ENCODE measurements at regions not wholly inside any gene's neighbourhood (a gene's known extent, or its start where the extent isn't known, plus 50 kb on each side); places are given as distances from the start of the nearest gene placed in this dataset.

GRCh38 chr5:4980201-4980600, 159.9 kb upstream of the ADAMTS16 start:
- no peak for DNase-seq

DNA sequence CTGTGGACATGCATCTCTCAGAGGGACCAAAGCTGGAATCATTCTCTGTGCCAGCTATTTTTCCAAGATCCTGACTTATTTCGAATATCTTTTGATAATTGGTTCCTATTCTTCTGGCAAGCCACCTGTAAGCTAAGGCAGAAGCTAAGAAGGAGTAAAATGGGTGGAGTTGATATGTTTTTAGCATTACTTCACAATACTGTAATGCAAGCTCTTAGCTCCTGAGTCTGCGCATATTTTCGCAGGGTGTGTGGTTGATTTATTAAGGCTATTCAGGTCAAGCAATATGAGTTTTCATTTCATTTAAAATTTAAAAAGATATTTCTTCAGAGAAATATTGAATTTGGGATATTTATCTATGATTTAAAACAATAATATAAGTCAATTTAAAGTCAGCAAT, 158.5 kb upstream of the ADAMTS16 start:
- DNase-seq, result no peak

DNA sequence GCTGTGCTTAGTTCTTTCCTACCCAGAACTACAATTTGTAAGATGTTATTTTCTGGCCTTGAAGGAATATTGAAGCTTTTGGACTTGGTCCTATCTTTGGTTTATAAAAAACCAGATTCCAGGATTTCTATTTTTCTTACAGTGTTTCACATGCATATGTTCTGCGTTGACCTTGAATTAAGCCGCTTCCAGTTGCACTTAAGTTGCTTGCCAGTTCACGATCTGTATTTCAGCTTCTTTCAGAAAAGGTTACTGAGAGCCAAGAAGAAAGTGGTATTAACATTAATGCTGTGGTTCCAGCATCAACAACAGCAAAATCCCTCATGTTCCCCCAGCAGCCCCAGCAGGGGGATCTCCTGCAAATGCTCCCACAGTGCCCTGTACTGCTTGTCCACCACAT, 156.4 kb upstream of the ADAMTS16 start:
- no peak for DNase-seq

- DNase-seq, result no peak
These were observed 155.7 kb upstream of the ADAMTS16 start for GRCh38 chr5:4984461-4984860.

- DNase-seq, result no peak
These were observed 152.7 kb upstream of the ADAMTS16 start for GRCh38 chr5:4987431-4987830.

- no peak for DNase-seq
These were observed 151.0 kb upstream of the ADAMTS16 start for GRCh38 chr5:4989118-4989517.

DNA sequence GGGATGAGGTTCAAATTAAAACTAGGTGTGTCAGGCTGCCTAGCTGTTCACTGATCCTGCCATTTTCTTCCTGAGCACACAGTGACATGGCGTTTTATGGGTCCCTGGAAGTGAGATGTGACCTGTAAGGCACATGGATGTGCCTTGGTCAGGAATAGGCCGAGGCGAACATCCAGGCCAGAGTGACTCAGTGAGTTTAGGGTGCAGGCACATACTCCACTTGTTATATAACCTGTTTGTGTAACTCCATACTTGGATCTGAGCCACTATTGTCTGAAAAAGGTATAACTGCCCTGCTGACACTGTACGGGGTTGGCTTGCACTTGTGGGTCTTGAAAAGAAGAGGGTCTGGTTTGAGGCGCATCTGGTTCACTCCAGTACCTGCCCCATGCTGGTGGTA, 150.1 kb upstream of the ADAMTS16 start:
- DNase-seq, result no peak

DNA sequence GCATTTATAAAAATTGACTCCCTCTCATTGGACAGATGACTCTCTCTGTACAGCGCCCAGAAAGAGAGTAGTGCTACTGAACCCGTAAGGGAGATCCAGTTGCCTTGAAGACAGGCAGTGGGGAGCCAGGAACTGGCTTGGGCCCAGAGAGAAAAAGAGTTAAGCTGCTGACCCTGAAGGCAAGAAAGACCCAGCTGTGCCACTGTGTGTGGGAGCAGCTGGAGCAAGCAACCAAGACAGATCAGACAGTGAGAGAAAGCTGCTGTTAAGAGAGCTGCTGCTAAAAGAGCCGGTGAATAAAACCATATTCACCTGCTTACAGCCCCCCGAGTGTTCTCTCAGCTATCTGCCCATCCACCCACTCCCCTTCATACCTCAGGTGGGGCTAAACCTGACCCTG, 149.7 kb upstream of the ADAMTS16 start:
- DNase-seq, result no peak

GRCh38 chr5:4991925-4992324, 148.2 kb upstream of the ADAMTS16 start:
- no peak for DNase-seq

DNA sequence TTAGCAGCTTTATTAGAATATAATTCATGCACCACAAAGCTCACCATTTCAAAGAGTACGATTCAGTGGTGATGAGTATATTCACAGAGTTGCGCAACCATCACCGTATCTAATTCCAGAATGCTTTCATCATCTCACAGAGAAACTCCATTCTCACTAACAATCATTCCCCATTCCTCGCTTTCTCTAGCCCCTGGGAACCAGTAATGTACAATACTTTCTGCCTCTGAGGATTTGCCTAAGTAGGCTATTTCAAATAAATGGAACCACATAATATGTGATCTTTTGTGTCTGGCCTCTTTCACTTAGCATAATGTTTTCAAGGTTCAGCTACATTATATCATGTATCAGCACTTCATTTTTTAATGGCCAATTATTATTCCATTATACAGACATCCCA, 145.1 kb upstream of the ADAMTS16 start:
- no peak for DNase-seq

DNA sequence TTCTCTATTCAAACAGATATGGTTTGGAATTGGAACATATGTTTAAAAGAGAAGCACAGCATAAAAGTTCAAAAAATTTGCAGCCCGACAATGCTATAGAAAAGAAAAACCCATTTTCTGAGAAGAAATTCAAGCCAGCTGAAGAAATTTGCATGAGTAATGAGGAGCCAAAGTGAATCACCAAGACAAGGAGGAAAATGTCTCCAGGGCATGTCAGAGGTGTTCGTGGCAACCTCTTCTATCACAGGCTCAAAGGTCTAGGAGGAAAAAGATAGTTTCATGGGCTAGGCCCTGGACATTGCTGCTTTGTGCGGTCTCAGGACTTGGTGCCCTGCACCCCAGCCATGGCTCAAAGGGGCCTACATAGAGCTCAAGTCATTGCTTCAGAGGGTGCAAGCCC, 134.8 kb upstream of the ADAMTS16 start:
- DNase-seq, result no peak

- no peak for DNase-seq
These were observed 133.6 kb upstream of the ADAMTS16 start for GRCh38 chr5:5006548-5006947.

DNA sequence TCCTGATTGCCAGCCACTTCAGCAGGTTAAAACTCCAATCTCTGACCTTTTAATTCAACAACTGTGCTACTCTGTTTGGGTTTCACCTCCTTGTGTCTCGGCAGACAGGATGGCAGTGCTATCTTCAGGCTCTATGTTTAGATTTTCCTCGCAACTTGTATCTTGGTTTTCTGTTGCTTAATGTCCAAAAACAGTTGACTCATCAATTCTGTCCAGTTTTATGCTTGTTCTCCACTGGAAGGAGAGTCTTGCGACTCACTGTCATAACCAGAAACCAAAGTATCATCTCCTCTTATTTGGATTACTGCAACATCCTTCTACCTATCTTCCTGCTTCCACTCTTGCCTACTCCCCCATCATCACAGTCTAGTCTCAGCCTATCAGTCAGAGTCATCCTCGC, 130.9 kb upstream of the ADAMTS16 start:
- no peak for DNase-seq

- DNase-seq, result no peak
These were observed 129.0 kb upstream of the ADAMTS16 start for GRCh38 chr5:5011151-5011550.

GRCh38 chr5:5014586-5015235, 125.4 kb upstream of the ADAMTS16 start:
- DNase-seq, result no peak

GRCh38 chr5:5017827-5018577, 122.1 kb upstream of the ADAMTS16 start:
- DNase-seq, result no peak

DNA sequence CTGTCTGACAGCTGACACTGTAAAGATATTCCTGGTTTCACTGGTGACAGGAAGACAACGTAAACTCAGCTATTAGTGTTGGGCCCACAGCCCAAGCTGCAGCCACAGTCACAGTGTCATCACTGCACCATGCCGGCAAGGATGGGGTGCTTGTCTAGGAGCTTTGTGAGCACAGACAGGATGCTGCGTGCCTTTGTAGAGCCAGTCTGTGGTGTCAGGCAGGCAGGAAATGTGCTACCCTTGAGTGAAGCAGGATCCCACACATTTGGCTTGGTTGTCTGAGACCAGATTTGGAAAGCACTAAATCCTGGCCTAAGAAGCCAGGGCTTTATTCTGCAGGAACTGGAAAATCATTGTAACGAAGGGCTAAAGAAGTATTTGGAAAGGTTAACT, 121.6 kb upstream of the ADAMTS16 start:
- no peak for DNase-seq

DNA sequence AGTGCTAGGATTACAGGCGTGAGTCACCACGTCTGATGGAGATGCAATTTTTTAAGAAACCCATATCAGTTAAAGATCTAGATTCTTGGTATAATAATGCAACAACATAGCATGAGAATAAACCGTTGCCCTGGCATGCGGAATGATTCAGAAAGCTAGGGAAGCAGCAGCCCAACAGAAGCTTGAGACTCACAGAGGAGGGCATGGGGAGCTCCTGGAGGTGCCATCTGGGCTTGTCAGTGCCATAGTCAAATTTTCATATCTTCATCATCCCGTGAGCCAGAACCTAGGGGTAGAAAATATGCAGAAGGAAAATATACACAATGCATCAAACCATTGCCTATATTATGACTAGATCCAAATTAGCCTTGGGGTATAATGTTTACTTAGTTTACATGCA, 118.7 kb upstream of the ADAMTS16 start:
- no peak for DNase-seq

DNA sequence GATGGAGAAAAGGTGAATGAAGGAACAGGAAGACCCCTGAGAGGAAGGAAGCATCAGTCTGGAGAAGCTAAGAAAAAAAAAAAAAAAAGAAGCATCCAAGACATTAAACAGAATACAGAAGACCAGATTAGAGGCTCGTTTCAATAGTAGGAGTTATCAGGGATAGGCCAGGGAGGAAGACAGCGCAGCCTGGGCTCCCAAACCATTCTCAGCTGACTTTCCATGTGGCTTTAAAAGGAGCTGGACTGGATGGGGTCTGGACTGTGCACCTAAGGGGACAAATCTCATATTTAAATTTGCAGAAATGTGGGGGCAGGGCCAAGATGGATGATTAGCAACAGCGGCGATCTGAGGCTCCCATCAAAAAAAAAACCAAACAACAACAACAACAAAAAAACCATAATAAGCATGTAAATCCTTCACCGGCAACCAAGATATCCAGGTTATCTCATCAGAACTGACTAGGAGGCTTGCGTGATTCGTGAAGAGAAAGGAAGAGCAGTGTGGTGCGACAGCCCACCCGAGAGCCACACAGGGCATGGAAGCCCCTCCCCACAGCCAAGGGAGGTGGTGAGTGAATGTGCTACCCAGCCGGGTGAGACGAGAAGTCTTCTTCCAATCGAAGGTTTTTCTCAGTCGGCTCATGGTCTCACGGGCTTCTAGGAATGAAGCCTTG, 114.9 kb upstream of the ADAMTS16 start:
- DNase-seq, result no peak

DNA sequence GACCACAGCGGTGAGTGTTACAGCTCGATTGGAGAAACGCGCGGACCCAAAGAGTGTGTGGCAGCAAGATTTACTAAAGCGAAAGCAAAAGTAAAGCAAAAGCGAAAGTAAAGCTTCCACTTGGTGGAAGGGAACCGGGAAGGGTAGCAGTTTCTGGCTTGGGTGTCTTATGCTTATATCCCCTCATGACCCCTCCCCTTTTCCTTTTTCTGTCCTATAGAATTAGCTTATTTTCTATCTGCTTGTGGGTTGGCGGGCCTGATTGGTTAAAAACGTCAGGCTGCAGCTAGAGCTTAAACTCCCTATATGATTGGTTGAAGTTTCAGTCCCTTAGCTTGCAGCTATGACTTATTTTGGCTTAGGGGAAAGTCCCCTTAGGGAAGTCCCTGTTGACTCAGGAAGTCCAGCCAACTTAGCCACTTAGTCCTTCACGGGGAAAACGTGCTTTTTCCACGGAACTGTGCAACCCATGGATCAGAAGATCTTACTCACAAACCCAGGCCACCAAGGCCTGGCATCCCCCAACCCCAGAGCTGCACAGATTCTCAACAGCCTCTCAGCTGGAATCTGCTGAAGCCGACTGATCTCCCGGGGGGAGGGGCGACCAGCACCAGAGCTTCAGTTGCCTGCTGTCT, 114.2 kb upstream of the ADAMTS16 start:
- peak in 1 of 5 donors; percentile 21 for DNase-seq

- no peak for DNase-seq
These were observed 113.7 kb upstream of the ADAMTS16 start for GRCh38 chr5:5026409-5026785.

GRCh38 chr5:5031665-5032064, 108.5 kb upstream of the ADAMTS16 start:
- no peak for DNase-seq

- no peak for DNase-seq
These were observed 102.5 kb upstream of the ADAMTS16 start for GRCh38 chr5:5037674-5038073.

- no peak for DNase-seq
These were observed 100.2 kb upstream of the ADAMTS16 start for GRCh38 chr5:5039918-5040317.
